ENCODE measurements at regions not wholly inside any gene's neighbourhood (a gene's known extent, or its start where the extent isn't known, plus 50 kb on each side); places are given as distances from the start of the nearest gene placed in this dataset.

DNA sequence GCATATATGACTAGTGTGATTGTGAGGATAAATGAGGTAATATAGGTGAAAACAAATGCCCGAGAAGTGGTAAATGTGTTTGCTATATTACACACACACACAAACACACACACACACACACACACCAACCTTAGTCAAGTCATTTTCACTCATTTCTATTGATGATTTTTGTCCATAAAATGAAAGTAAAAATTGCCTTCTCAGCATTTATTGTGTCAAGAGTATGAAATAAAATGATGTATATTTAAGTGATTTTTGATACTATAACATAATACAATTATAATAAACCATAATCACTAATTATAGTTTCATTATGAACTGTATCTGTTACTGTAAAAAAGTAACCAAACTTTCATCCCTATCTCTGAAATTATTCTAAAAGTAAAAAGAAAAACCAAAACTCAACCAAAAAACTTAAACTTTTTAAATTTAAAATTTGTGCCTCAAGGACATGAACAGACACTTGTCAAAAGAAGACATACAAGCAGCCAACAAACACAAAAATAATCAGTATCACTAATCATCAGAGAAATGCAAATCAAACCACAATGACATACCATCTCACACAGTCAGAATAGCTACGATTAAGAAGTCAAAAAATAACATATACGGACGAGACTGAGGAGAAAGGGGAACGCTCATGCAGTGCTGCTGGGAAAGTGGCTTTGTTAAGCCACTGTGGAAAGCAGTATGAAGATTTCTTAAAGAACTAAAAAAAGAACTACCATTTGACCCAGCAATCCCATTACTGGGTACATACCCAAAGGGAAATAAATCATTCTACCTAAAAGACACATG lies 601.0 kb downstream of the TMA16 start:
- TF ChIP-seq ZNF274 (IDR thresholded peaks at IDR 0.05; ENCODE audit: low read depth, low read length) = no peak
- TF ChIP-seq YY1 (IDR thresholded peaks at IDR 0.05; ENCODE audit: insufficient read depth, insufficient read length) = no peak
- no peak for TF ChIP-seq SUZ12 (IDR thresholded peaks at IDR 0.05; ENCODE audit: extremely low read depth, insufficient read depth, insufficient read length)

Measured in NT2/D1 (cell line).